ENCODE measurements at regions not wholly inside any gene's neighbourhood (a gene's known extent, or its start where the extent isn't known, plus 50 kb on each side); places are given as distances from the start of the nearest gene placed in this dataset.

DNA sequence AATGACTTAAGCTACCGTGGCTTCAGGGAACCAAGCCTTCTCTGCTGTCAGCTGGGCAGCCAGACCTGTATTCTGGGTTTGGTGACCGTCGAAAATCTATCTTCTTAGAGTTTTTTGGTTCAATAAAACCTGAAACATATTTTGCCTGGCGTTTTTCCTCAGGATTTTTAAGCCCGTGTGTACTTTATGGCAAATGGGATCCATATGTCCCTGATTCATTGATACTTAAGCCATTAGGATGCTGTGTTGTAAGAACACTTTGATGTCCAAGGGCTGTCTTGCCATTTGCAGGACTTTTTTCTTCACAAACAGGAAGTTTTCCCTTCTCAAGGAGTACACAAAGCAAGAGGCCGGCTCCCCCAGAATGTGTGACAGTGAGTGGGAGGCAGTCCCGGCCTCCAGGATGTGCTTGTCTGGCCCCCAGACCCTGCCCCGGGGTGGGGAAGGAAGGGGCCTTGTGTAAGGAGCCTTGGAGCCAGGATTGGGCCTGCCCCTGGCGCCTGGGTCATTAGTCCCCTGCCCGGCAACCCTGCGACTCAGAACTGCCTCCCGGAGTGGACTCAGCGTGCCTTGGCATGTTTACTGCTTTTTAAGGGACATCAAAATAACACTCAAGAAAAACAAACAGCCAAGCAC lies 83.4 kb upstream of the SMIM23 start:
- Histone ChIP-seq H3K27ac (ENCODE audit: low read depth in 2 of 2, low read length in 2 of 2) (no peak overlapping the region), H3K4me1 (ENCODE audit: control insufficient read depth in 2 of 2, insufficient read depth in 2 of 2, low read length in 2 of 2) (no peaks in the 10 kb centered on the region), H3K36me3 (ENCODE audit: control insufficient read depth in 2 of 2, insufficient read depth in 2 of 2, low read length in 2 of 2) (no peaks in the 10 kb centered on the region), H3K27me3 (ENCODE audit: control insufficient read depth in 2 of 2, insufficient read depth in 2 of 2, low read length in 2 of 2) (no peaks in the 10 kb centered on the region), H3K9me3 (ENCODE audit: control insufficient read depth in 2 of 2, low read length in 2 of 2) (no peaks in the 10 kb centered on the region), H3K9ac (ENCODE audit: low read depth in 1 of 2, low read length in 2 of 2) (no peak overlapping the region), H3K4me3 (ENCODE audit: low read length in 2 of 2) (no peak overlapping the region)

GRCh38 chr5:171703146-171703545 lies 82.5 kb upstream of the SMIM23 start:
- no peaks in the 10 kb centered on the region for H3K4me1 ChIP-seq (ENCODE audit: control insufficient read depth in 2 of 2, insufficient read depth in 2 of 2, low read length in 2 of 2)
- no peaks in the 10 kb centered on the region for H3K9me3 ChIP-seq (ENCODE audit: control insufficient read depth in 2 of 2, low read length in 2 of 2)
- no peak overlapping the region for H3K27ac ChIP-seq (ENCODE audit: low read depth in 2 of 2, low read length in 2 of 2)
- no peak overlapping the region for H3K9ac ChIP-seq (ENCODE audit: low read depth in 1 of 2, low read length in 2 of 2)
- no peaks in the 10 kb centered on the region for H3K36me3 ChIP-seq (ENCODE audit: control insufficient read depth in 2 of 2, insufficient read depth in 2 of 2, low read length in 2 of 2)
- H3K27me3 ChIP-seq (ENCODE audit: control insufficient read depth in 2 of 2, insufficient read depth in 2 of 2, low read length in 2 of 2) = no peaks in the 10 kb centered on the region
- no peak overlapping the region for H3K4me3 ChIP-seq (ENCODE audit: low read length in 2 of 2)

GRCh38 chr5:171705036-171705435 lies 80.6 kb upstream of the SMIM23 start:
- Histone ChIP-seq H3K4me1 (ENCODE audit: control insufficient read depth in 2 of 2, insufficient read depth in 2 of 2, low read length in 2 of 2) (no peaks in the 10 kb centered on the region), H3K27me3 (ENCODE audit: control insufficient read depth in 2 of 2, insufficient read depth in 2 of 2, low read length in 2 of 2) (no peaks in the 10 kb centered on the region), H3K27ac (ENCODE audit: low read depth in 2 of 2, low read length in 2 of 2) (no peak overlapping the region), H3K36me3 (ENCODE audit: control insufficient read depth in 2 of 2, insufficient read depth in 2 of 2, low read length in 2 of 2) (no peaks in the 10 kb centered on the region), H3K4me3 (ENCODE audit: low read length in 2 of 2) (no peak overlapping the region), H3K9ac (ENCODE audit: low read depth in 1 of 2, low read length in 2 of 2) (no peak overlapping the region), H3K9me3 (ENCODE audit: control insufficient read depth in 2 of 2, low read length in 2 of 2) (no peaks in the 10 kb centered on the region)

DNA sequence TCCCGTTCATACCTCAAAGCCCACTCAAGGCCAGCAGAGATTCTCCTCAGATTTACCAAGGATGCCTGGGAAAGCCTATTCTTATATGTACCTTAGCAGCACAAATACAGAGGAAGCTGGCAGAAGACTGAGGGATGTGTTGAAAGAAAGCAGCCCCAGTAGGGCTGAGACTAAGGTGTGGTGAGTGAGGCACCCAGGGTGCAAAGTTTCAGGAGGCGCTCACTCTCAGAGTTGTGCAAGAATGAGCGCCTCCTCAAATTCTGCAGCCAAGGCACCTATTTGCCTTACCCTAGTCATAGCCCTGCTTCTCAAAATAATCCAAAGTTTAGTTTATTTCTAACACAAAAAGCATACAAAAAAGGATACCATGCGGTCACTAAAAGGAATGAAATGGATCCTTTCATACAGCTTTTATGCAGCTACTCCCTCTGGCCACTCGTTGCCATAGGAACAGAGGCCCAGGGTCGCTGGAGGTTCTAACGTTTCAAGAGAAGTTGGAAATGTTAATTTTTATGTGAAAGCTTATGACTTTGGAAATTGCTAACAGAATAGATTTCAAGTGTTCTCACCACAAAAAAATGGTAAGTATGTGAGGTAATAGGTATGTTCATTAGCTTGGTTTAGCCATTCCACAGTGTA lies 79.7 kb upstream of the SMIM23 start:
- Histone ChIP-seq H3K4me3 (ENCODE audit: low read length in 2 of 2) (no peak overlapping the region), H3K9me3 (ENCODE audit: control insufficient read depth in 2 of 2, low read length in 2 of 2) (no peaks in the 10 kb centered on the region)

GRCh38 chr5:171706736-171707441 lies 78.7 kb upstream of the SMIM23 start:
- H3K27ac ChIP-seq (ENCODE audit: low read depth in 2 of 2, low read length in 2 of 2) = no peak overlapping the region
- no peaks in the 10 kb centered on the region for H3K36me3 ChIP-seq (ENCODE audit: control insufficient read depth in 2 of 2, insufficient read depth in 2 of 2, low read length in 2 of 2)
- H3K9me3 ChIP-seq (ENCODE audit: control insufficient read depth in 2 of 2, low read length in 2 of 2) = no peaks in the 10 kb centered on the region
- no peaks in the 10 kb centered on the region for H3K27me3 ChIP-seq (ENCODE audit: control insufficient read depth in 2 of 2, insufficient read depth in 2 of 2, low read length in 2 of 2)
- H3K4me3 ChIP-seq (ENCODE audit: low read length in 2 of 2) = no peak overlapping the region
- H3K4me1 ChIP-seq (ENCODE audit: control insufficient read depth in 2 of 2, insufficient read depth in 2 of 2, low read length in 2 of 2) = no peaks in the 10 kb centered on the region
- H3K9ac ChIP-seq (ENCODE audit: low read depth in 1 of 2, low read length in 2 of 2) = no peak overlapping the region

More for the DNA sequence above, 79.7 kb upstream of the SMIM23 start:
- Histone ChIP-seq H3K36me3 (ENCODE audit: control insufficient read depth in 2 of 2, insufficient read depth in 2 of 2, low read length in 2 of 2) (no peaks in the 10 kb centered on the region), H3K4me1 (ENCODE audit: control insufficient read depth in 2 of 2, insufficient read depth in 2 of 2, low read length in 2 of 2) (no peaks in the 10 kb centered on the region), H3K9ac (ENCODE audit: low read depth in 1 of 2, low read length in 2 of 2) (no peak overlapping the region), H3K27me3 (ENCODE audit: control insufficient read depth in 2 of 2, insufficient read depth in 2 of 2, low read length in 2 of 2) (no peaks in the 10 kb centered on the region), H3K27ac (ENCODE audit: low read depth in 2 of 2, low read length in 2 of 2) (no peak overlapping the region)

DNA sequence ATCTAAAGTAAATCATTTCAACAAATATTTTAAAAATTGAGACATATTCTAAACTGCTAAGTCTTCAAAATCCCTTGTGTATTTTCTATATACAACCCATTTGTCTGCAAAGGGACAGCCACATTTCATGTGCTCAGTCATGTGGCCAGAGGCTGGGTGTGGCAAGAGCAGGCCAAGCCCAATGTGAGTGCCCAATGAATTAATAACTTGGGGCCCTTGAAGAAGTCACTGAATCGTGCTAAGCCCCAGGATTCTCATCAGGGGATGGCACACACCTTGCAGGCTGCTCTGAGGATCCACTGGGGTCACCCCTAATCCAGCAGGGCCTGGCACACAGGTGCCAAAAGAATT lies 78.2 kb upstream of the SMIM23 start:
- Histone ChIP-seq H3K4me3 (ENCODE audit: low read length in 2 of 2) (no peak overlapping the region), H3K9me3 (ENCODE audit: control insufficient read depth in 2 of 2, low read length in 2 of 2) (no peaks in the 10 kb centered on the region), H3K36me3 (ENCODE audit: control insufficient read depth in 2 of 2, insufficient read depth in 2 of 2, low read length in 2 of 2) (no peaks in the 10 kb centered on the region), H3K27ac (ENCODE audit: low read depth in 2 of 2, low read length in 2 of 2) (no peak overlapping the region), H3K9ac (ENCODE audit: low read depth in 1 of 2, low read length in 2 of 2) (no peak overlapping the region), H3K27me3 (ENCODE audit: control insufficient read depth in 2 of 2, insufficient read depth in 2 of 2, low read length in 2 of 2) (no peaks in the 10 kb centered on the region), H3K4me1 (ENCODE audit: control insufficient read depth in 2 of 2, insufficient read depth in 2 of 2, low read length in 2 of 2) (no peaks in the 10 kb centered on the region)

DNA sequence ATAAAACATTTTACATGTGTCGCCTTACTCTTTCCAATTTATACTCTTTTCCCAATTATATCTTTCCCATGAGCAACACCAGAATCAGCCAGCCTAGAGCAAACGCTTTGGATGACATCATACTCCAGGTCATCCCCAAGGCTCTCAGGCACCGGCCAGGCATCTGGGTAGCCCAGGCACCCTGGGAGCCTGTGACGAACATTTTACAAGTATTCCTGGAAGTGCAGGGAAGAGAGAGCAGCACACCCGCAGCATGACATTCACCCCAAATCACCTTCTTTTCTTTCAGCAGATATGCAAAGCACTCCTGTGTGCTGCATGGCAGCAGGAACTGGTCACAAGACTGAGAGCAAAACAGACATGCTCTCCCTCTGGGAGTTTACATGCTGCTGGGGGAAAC lies 75.7 kb upstream of the SMIM23 start:
- Histone ChIP-seq H3K9me3 (ENCODE audit: control insufficient read depth in 2 of 2, low read length in 2 of 2) (no peaks in the 10 kb centered on the region), H3K9ac (ENCODE audit: low read depth in 1 of 2, low read length in 2 of 2) (no peak overlapping the region), H3K36me3 (ENCODE audit: control insufficient read depth in 2 of 2, insufficient read depth in 2 of 2, low read length in 2 of 2) (no peaks in the 10 kb centered on the region), H3K27me3 (ENCODE audit: control insufficient read depth in 2 of 2, insufficient read depth in 2 of 2, low read length in 2 of 2) (no peaks in the 10 kb centered on the region), H3K27ac (ENCODE audit: low read depth in 2 of 2, low read length in 2 of 2) (no peak overlapping the region), H3K4me3 (ENCODE audit: low read length in 2 of 2) (no peak overlapping the region), H3K4me1 (ENCODE audit: control insufficient read depth in 2 of 2, insufficient read depth in 2 of 2, low read length in 2 of 2) (no peaks in the 10 kb centered on the region)

DNA sequence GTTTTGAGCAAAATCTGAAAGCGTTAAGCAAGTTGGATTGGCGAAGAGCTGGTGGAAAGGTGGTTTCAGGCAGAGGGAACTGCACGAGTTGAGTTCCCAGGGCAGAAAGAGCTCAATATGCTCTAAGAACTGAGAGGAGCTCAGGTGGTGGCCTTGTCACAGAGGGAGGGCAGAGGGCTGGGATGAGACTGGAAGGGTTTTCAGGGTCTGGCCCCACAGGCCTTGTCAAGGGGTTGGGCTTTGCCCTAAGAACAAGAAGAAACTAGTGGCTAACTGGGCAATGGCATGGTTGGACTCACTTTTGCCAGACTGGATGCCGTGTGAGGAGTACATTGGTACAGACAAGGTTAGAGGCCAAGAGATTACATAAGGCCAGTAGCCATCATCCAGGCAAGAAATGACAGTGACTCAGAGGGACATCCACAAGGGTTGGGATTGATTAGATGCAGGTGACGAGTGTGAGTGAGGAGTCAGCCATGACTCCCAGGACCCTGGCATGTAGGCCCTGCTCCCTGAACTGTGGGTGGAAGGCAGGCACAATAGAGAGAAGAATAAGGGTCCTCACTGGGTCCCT lies 75.1 kb upstream of the SMIM23 start:
- Histone ChIP-seq H3K4me3 (ENCODE audit: low read length in 2 of 2) (no peak overlapping the region), H3K36me3 (ENCODE audit: control insufficient read depth in 2 of 2, insufficient read depth in 2 of 2, low read length in 2 of 2) (no peaks in the 10 kb centered on the region), H3K9me3 (ENCODE audit: control insufficient read depth in 2 of 2, low read length in 2 of 2) (no peaks in the 10 kb centered on the region), H3K27ac (ENCODE audit: low read depth in 2 of 2, low read length in 2 of 2) (no peak overlapping the region), H3K27me3 (ENCODE audit: control insufficient read depth in 2 of 2, insufficient read depth in 2 of 2, low read length in 2 of 2) (no peaks in the 10 kb centered on the region), H3K4me1 (ENCODE audit: control insufficient read depth in 2 of 2, insufficient read depth in 2 of 2, low read length in 2 of 2) (no peaks in the 10 kb centered on the region), H3K9ac (ENCODE audit: low read depth in 1 of 2, low read length in 2 of 2) (no peak overlapping the region)

DNA sequence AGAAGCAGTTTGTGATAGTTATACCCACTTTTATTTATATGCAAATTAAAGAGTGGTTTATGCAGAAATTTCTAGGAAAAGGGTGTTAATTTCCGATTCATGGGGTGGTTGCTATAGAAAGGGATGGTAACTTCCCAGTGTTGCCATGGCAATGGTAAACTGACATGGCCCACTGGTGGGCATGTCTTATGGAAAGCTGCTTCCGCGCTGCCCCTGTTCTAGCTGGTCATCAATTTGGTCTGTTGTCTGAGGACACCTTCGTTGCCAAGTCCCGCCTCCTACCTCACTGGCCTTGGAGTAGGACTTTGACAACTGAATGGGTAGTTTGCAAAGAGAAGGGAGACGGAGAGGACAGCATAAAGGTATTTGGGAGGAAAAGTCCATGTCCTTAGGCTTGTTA lies 74.0 kb upstream of the SMIM23 start:
- Histone ChIP-seq H3K4me1 (ENCODE audit: control insufficient read depth in 2 of 2, insufficient read depth in 2 of 2, low read length in 2 of 2) (no peaks in the 10 kb centered on the region), H3K27ac (ENCODE audit: low read depth in 2 of 2, low read length in 2 of 2) (no peak overlapping the region), H3K4me3 (ENCODE audit: low read length in 2 of 2) (no peak overlapping the region), H3K36me3 (ENCODE audit: control insufficient read depth in 2 of 2, insufficient read depth in 2 of 2, low read length in 2 of 2) (no peaks in the 10 kb centered on the region), H3K9me3 (ENCODE audit: control insufficient read depth in 2 of 2, low read length in 2 of 2) (no peaks in the 10 kb centered on the region), H3K27me3 (ENCODE audit: control insufficient read depth in 2 of 2, insufficient read depth in 2 of 2, low read length in 2 of 2) (no peaks in the 10 kb centered on the region), H3K9ac (ENCODE audit: low read depth in 1 of 2, low read length in 2 of 2) (no peak overlapping the region)

DNA sequence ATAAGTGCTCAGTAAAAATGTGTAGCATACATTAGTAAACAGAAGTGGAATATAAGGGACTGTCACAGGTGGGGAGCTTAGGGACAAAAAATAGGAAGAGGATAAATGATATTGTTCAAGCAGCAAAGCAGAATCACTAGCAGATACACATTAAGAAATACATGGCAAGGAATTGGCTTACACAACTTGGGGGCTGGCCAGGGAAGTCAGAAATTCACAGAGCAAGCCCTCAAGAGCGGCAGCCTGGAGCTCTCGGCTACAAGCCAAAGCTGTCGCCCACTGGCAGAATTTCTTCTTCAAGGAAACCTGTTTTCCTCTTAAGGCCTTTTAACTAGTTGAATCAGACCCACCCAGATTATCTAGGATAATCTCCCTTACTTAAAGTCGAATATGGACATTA lies 73.0 kb upstream of the SMIM23 start:
- Histone ChIP-seq H3K9me3 (ENCODE audit: control insufficient read depth in 2 of 2, low read length in 2 of 2) (no peaks in the 10 kb centered on the region), H3K9ac (ENCODE audit: low read depth in 1 of 2, low read length in 2 of 2) (no peak overlapping the region), H3K4me3 (ENCODE audit: low read length in 2 of 2) (no peak overlapping the region), H3K36me3 (ENCODE audit: control insufficient read depth in 2 of 2, insufficient read depth in 2 of 2, low read length in 2 of 2) (no peaks in the 10 kb centered on the region), H3K4me1 (ENCODE audit: control insufficient read depth in 2 of 2, insufficient read depth in 2 of 2, low read length in 2 of 2) (no peaks in the 10 kb centered on the region), H3K27me3 (ENCODE audit: control insufficient read depth in 2 of 2, insufficient read depth in 2 of 2, low read length in 2 of 2) (no peaks in the 10 kb centered on the region), H3K27ac (ENCODE audit: low read depth in 2 of 2, low read length in 2 of 2) (no peak overlapping the region)
